Urinary bladder (tissue), 3 donors: ENCODE measurements at regions not wholly inside any gene's neighbourhood (a gene's known extent, or its start where the extent isn't known, plus 50 kb on each side); places are given as distances from the start of the nearest gene placed in this dataset.
A peak's percentile ranks its signal among the peaks of the same experiment; 100 is the strongest.
"Not testable (repeated sequence)": the region's sequence is repeated elsewhere in the genome, so short reads cannot be mapped to it uniquely, and the experiment has no call there.

Source experiments
- DNase-seq: peaks from one replicate; pipeline ENCODE4 v3.0.0-alpha.2; 2015; ENCODE audit errors: extremely low spot score
- H3K27ac ChIP-seq: one replicate; pipeline ENCODE4 v1.5.1; 2013; ENCODE audit warnings: low read depth, mild to moderate bottlenecking, moderate library complexity
- H3K36me3 ChIP-seq: one replicate; pipeline ENCODE4 v1.6.1; 2013; ENCODE audit warnings: mild to moderate bottlenecking, moderate library complexity; ENCODE audit not compliant: insufficient read depth
- H3K4me1 ChIP-seq: one replicate; pipeline ENCODE4 v1.6.1; 2013; ENCODE audit warnings: mild to moderate bottlenecking, moderate library complexity; ENCODE audit not compliant: insufficient read depth
- H3K4me3 ChIP-seq: one replicate; pipeline ENCODE4 v1.5.1; 2013; ENCODE audit warnings: low read depth, low read length
- WGBS: extraction: QIAGEN DNeasy Blood & Tissue Kit; methylation state at CpG from one replicate; pipeline ENCODE4 v1.1.7; 2013; 5-methylcytosine and 5-hydroxymethylcytosine counted together
- donor health status: healthy with polysubstance abuse.
- donor health status: healthy.

- no peaks in the 10 kb centered on the region for H3K36me3 ChIP-seq
- 76% methylated on average over 2 of the region's 2 CpGs for WGBS
- no peak overlapping the region for H3K27ac ChIP-seq
- no peak overlapping the region for H3K4me3 ChIP-seq
- H3K4me1 ChIP-seq = no peaks in the 10 kb centered on the region
- DNase-seq = no peak
Observed at GRCh38 chr3:103968131-103968530, 1398.6 kb upstream of the ALCAM start.

DNA sequence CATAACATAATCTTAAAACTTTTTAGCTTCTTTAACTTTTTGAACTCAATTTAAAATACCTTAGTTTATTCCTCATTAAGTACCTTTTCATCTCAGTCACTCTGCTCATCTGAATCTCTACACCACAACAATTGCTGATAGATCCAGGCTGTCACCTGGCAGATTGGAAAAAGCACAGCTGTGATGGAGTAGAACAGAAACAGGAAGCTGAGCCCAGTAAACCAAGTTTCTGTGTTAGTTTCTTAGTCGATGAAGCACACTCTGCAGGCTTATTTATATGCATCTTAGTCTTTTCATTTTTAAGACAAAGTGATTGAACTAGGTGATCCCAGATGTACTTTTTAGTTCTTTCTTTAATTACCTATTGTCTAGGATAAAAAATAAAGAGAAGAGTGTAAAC lies 1398.0 kb upstream of the ALCAM start:
- Histone ChIP-seq H3K27ac (no peak overlapping the region), H3K36me3 (no peaks in the 10 kb centered on the region), H3K4me1 (no peaks in the 10 kb centered on the region), H3K4me3 (no peak overlapping the region)
- WGBS = 11% methylated on average over 1 of the region's 1 CpG
- no peak for DNase-seq

DNA sequence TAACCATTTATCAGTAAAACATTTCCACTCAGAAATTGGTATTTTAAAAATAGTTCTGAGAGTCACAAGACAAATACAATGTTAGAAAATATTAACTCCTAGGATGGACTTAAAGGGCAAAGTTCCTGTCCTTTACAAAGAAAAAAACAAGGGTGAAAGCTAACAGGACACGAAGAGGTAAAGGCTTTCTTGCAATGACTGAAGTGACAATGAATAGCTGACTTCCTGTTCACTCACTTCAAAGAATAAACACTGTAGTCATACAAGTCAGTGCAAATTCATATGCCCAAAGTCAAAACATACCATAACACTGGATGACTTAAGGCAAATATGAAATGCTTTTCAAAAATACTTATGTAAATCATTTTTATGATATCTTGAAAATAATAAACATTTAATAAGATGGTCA lies 1389.8 kb upstream of the ALCAM start:
- Histone ChIP-seq H3K36me3 (no peaks in the 10 kb centered on the region), H3K4me1 (no peaks in the 10 kb centered on the region), H3K27ac (no peak overlapping the region), H3K4me3 (no peak overlapping the region)
- WGBS = 52% methylated on average over 1 of the region's 1 CpG
- DNase-seq = no peak

GRCh38 chr3:103977417-103977816 lies 1389.3 kb upstream of the ALCAM start:
- no peaks in the 10 kb centered on the region for H3K36me3 ChIP-seq
- WGBS = 63% methylated on average over 2 of the region's 2 CpGs
- no peak for DNase-seq

DNA sequence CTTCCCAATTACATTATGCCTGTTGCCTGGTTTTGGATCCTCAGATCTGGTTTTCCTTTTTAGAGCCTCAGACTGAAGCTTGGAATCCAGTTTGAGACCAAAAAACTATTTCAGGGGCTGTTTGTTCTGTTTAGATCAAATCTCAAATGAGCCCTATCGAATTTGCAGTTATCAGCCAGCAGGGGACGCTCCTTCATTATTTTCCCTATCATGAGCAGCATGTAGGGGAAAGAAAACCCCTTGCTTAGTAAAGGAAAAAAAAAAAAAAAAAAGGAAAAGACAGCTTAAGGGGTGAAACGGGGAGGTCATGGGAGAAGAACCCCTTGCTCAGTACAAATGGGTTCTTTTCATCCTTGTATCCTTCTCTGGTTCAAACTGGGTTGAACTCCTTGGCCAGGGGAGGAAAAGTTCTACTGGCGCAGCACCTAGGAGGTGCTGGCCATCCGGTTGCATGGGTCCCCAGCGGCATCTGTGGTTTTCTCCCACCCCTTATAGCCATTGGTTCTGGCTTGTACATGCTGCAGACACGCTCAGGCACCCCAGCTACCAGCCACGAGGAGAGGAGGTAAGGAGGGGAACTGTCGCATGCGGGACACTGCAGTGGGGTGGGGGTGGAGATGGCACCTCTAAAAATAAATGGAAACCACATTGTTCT lies 1375.1 kb upstream of the ALCAM start:
- no peak for DNase-seq
- Histone ChIP-seq H3K4me3 (no peak overlapping the region), H3K4me1 (no peaks in the 10 kb centered on the region), H3K27ac (no peak overlapping the region), H3K36me3 (no peaks in the 10 kb centered on the region)
- WGBS = 72% methylated on average over 10 of the region's 10 CpGs

More at GRCh38 chr3:103977417-103977816, 1389.3 kb upstream of the ALCAM start:
- Histone ChIP-seq H3K4me3 (no peak overlapping the region), H3K4me1 (no peaks in the 10 kb centered on the region), H3K27ac (no peak overlapping the region)

GRCh38 chr3:103992469-103992868 lies 1374.2 kb upstream of the ALCAM start:
- WGBS = 92% methylated on average over 5 of the region's 5 CpGs
- no peaks in the 10 kb centered on the region for H3K4me1 ChIP-seq
- no peak overlapping the region for H3K27ac ChIP-seq
- no peak overlapping the region for H3K4me3 ChIP-seq
- no peaks in the 10 kb centered on the region for H3K36me3 ChIP-seq
- DNase-seq = no peak

- DNase-seq = no peak
- 99% methylated on average over 1 of the region's 1 CpG for WGBS
- H3K4me1 ChIP-seq = no peaks in the 10 kb centered on the region
- H3K36me3 ChIP-seq = no peaks in the 10 kb centered on the region
- no peak overlapping the region for H3K27ac ChIP-seq
- H3K4me3 ChIP-seq = no peak overlapping the region
Observed at GRCh38 chr3:104004956-104005355, 1361.8 kb upstream of the ALCAM start.

GRCh38 chr3:104005815-104006214 lies 1360.9 kb upstream of the ALCAM start:
- Histone ChIP-seq H3K36me3 (no peaks in the 10 kb centered on the region), H3K27ac (no peak overlapping the region), H3K4me1 (no peaks in the 10 kb centered on the region), H3K4me3 (no peak overlapping the region)
- no peak for DNase-seq
- 75% methylated on average over 1 of the region's 1 CpG for WGBS

- H3K27ac ChIP-seq = no peak overlapping the region
- H3K36me3 ChIP-seq = no peaks in the 10 kb centered on the region
- no peaks in the 10 kb centered on the region for H3K4me1 ChIP-seq
- no peak overlapping the region for H3K4me3 ChIP-seq
- DNase-seq = no peak
Observed at GRCh38 chr3:104018541-104018940, 1348.2 kb upstream of the ALCAM start.

GRCh38 chr3:104031598-104031997 lies 1335.1 kb upstream of the ALCAM start:
- H3K4me3 ChIP-seq = no peak overlapping the region
- WGBS = 93% methylated on average over 1 of the region's 1 CpG
- no peak for DNase-seq
- H3K27ac ChIP-seq = no peak overlapping the region
- no peaks in the 10 kb centered on the region for H3K4me1 ChIP-seq
- H3K36me3 ChIP-seq = no peaks in the 10 kb centered on the region

- DNase-seq = no peak
- Histone ChIP-seq H3K4me3 (no peak overlapping the region), H3K4me1 (no peaks in the 10 kb centered on the region), H3K36me3 (no peaks in the 10 kb centered on the region), H3K27ac (no peak overlapping the region)
Observed at GRCh38 chr3:104032283-104032682, 1334.4 kb upstream of the ALCAM start.

DNA sequence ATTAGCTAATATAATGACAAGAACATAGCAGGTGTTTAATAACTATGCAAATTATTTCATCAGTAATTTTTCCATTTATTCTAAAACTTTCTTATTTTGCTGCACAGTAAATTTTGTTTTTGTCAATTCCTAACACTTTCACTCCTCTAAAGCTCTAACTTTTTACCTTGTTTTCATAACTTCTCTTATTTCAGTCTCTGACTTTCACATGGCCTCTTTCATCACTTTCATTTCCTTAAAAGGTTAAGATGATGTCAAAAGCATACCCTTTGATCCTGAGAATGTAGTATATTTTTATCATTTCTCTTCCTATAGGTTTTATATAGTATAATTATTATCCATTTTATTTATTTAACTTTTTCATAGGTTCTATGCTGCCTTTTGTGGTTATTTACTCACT lies 1325.8 kb upstream of the ALCAM start:
- Histone ChIP-seq H3K4me1 (no peaks in the 10 kb centered on the region), H3K27ac (no peak overlapping the region), H3K4me3 (no peak overlapping the region), H3K36me3 (no peaks in the 10 kb centered on the region)
- no peak for DNase-seq

DNA sequence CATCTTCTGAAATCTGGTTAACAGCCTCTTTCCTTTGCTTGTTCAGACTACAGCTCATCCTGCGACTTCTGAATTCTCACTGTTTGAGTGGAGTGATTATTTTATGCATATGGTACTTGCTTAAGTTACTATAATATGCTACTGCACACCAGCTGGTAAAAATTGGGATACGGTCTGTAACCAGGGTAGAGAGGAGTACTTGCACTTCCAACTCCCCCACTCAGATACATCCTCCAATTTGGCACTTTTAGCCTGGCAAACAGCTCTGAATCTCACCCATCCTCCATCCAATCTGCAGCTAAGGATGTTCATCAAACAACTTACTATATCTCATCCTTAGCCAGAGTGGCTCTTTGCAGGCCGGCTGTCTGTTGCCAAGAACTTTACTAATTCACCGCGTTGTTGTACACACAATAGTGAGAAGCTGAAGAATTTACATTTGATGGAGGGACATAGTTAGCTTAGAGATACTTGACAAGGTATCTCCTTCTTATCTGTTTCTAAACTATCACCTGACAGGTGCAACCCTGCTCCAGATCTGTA lies 1323.6 kb upstream of the ALCAM start:
- not testable (repeated sequence) for H3K4me3 ChIP-seq, H3K4me1 ChIP-seq, H3K27ac ChIP-seq, DNase-seq, H3K36me3 ChIP-seq
- WGBS = 93% methylated on average over 5 of the region's 5 CpGs

DNA sequence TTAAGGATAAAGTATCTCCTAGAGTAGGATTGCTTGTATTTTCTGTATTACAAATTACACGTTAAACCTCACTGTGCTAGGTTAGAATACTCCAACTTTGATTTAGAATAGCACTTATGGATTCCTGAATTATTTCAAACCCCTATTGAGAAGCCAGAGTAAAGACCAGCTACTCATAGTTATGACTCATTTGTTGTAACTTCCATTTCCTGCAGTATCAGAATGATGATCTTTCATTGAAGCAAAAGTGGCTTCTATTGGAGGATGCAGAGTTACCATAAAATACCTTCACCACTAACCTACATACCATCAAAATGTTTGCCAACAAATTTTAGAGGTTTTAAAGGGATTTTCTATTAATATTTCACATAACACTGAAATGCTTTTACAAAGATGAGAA lies 1322.7 kb upstream of the ALCAM start:
- DNase-seq = no peak
- Histone ChIP-seq H3K4me1 (no peaks in the 10 kb centered on the region), H3K27ac (no peak overlapping the region), H3K36me3 (no peaks in the 10 kb centered on the region), H3K4me3 (no peak overlapping the region)
- WGBS = 86% methylated on average over 1 of the region's 1 CpG

DNA sequence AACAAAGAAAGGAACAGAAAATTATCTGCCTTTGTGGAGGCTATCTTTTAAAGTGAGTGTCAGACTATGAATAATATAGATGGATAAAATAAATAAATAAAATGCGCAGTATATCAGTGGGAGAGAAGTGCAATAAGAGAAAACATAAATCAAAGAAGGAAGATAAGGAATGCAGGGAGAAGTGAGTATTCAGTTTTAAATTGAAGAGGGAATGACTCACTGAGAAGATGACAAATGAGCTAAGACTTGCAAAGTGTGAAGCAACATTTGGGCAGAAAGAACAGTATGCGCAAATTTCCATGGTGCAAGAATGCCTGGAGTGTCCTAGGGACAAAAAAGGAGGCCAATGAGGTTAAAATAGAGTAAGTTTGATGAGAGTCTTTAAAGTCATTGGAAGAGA lies 1300.1 kb upstream of the ALCAM start:
- no peaks in the 10 kb centered on the region for H3K4me1 ChIP-seq
- 55% methylated on average over 2 of the region's 2 CpGs for WGBS
- peak; percentile 1 for DNase-seq
- H3K27ac ChIP-seq = no peak overlapping the region
- no peak overlapping the region for H3K4me3 ChIP-seq
- H3K36me3 ChIP-seq = no peaks in the 10 kb centered on the region
